GM23338 (cell line): ENCODE measurements at regions not wholly inside any gene's neighbourhood (a gene's known extent, or its start where the extent isn't known, plus 50 kb on each side); places are given as distances from the start of the nearest gene placed in this dataset.

Experiments used
- ATAC-seq: fragments of 200-7000 bp; cut with Tn5 transposase; 3 replicates; pipeline ENCODE4 v1.9.1; 2020
- DNase-seq: peaks from one replicate; pipeline ENCODE4 v3.0.0-alpha.2; 2015; ENCODE audit warnings: low spot score
- H2AFZ ChIP-seq: fragments of 200-600 bp; sonication (generic); 2 replicates; pipeline ENCODE4 v1.8.0; 2016; ENCODE audit warnings: antibody characterized with exemption, mild to moderate bottlenecking, moderate library complexity
- H3F3A ChIP-seq: fragments of 200-600 bp; sonication (generic); replicated peaks from 2 replicates; pipeline ENCODE4 v1.8.0; 2017; ENCODE audit warnings: antibody characterized with exemption, mixed run types, low read depth
- H3K27ac ChIP-seq: fragments of 200-600 bp; sonication (generic); 2 replicates; pipeline ENCODE4 v1.6.1; 2016; ENCODE audit warnings: low read depth
- H3K27me3 ChIP-seq: fragments of 200-600 bp; sonication (generic); 2 replicates; pipeline ENCODE4 v1.8.0; 2016; ENCODE audit warnings: mild to moderate bottlenecking, mixed run types, moderate library complexity; ENCODE audit not compliant: insufficient read depth
- H3K36me3 ChIP-seq: fragments of 200-600 bp; sonication (generic); 2 replicates; pipeline ENCODE4 v1.8.0; 2016; ENCODE audit warnings: mild to moderate bottlenecking; ENCODE audit not compliant: insufficient read depth
- H3K4me1 ChIP-seq: fragments of 200-600 bp; sonication (generic); 2 replicates; pipeline ENCODE4 v1.8.0; 2016; ENCODE audit warnings: mild to moderate bottlenecking, moderate library complexity; ENCODE audit not compliant: insufficient read depth
- H3K4me2 ChIP-seq: fragments of 200-600 bp; sonication (generic); 2 replicates; pipeline ENCODE4 v1.7.1; 2017; ENCODE audit warnings: mixed run types
- H3K4me3 ChIP-seq: fragments of 200-600 bp; sonication (generic); 2 replicates; pipeline ENCODE4 v1.6.1; 2016; ENCODE audit warnings: mixed run types
- H3K79me2 ChIP-seq: fragments of 200-600 bp; sonication (generic); replicated peaks from 2 replicates; pipeline ENCODE4 v1.8.0; 2017; ENCODE audit warnings: mild to moderate bottlenecking; ENCODE audit not compliant: insufficient read depth
- H3K9me2 ChIP-seq: fragments of 200-600 bp; sonication (generic); 2 replicates; pipeline ENCODE4 v1.8.0; 2017; ENCODE audit not compliant: insufficient read depth
- H4K20me1 ChIP-seq: fragments of 200-600 bp; sonication (generic); replicated peaks from 2 replicates; pipeline ENCODE4 v1.8.0; 2017; ENCODE audit warnings: mild to moderate bottlenecking; ENCODE audit not compliant: insufficient read depth
- H3K27ac Mint-ChIP-seq: 2 replicates; pipeline ENCODE4 v1.8.0; 2020; ENCODE audit warnings: inconsistent platforms, mild to moderate bottlenecking, moderate library complexity, mixed read lengths
- H3K27me3 Mint-ChIP-seq: 3 replicates; pipeline ENCODE4 v1.8.0; 2022; ENCODE audit warnings: low read depth, mild to moderate bottlenecking, moderate library complexity, mixed read lengths, inconsistent platforms; ENCODE audit not compliant: insufficient read depth, poor library complexity
- H3K36me3 Mint-ChIP-seq: 3 replicates; pipeline ENCODE4 v1.8.0; 2021; ENCODE audit warnings: low read depth, mild to moderate bottlenecking, inconsistent platforms, moderate library complexity, mixed read lengths
- H3K4me1 Mint-ChIP-seq: 3 replicates; pipeline ENCODE4 v1.8.0; 2020; ENCODE audit warnings: mild to moderate bottlenecking, inconsistent platforms, mixed read lengths
- H3K4me3 Mint-ChIP-seq: 3 replicates; pipeline ENCODE4 v1.8.0; 2021; ENCODE audit warnings: moderate library complexity, mild to moderate bottlenecking, inconsistent platforms, mixed read lengths
- H3K9me3 Mint-ChIP-seq: 3 replicates; pipeline ENCODE4 v1.8.0; 2020; ENCODE audit warnings: moderate library complexity, mild to moderate bottlenecking, inconsistent platforms, mixed read lengths
- CREB1 ChIP-seq: fragments of 250-450 bp; sonication (Bioruptor Pico); IDR thresholded peaks from 2 replicates; pipeline ENCODE4 v1.5.0; 2020; ENCODE audit warnings: low read depth, mild to moderate bottlenecking, moderate library complexity
- CTCF ChIP-seq, 2 experiments: fragments of 200-600 bp in 1 of 2; sonication (generic) in 1 of 2; conservative IDR thresholded peaks; 2 replicates each; pipeline versions ENCODE4 v1.5.1 to v1.6.1; 2016 to 2017; ENCODE audit warnings: antibody characterized with exemption in 2 of 2, low read depth in 2 of 2, mild to moderate bottlenecking in 2 of 2, moderate library complexity in 1 of 2
- EZH2phosphoT487 ChIP-seq: fragments of 200-600 bp; sonication (generic); IDR thresholded peaks from one replicate; pipeline ENCODE4 v1.8.1; 2018; ENCODE audit warnings: antibody characterized with exemption; ENCODE audit not compliant: unreplicated experiment
- POLR2AphosphoS5 ChIP-seq: IDR thresholded peaks from 2 replicates; pipeline ENCODE4 v1.6.1; 2016; ENCODE audit warnings: antibody characterized with exemption, low read depth
- ZNF114 ChIP-seq: fragments of 250-450 bp; sonication (Bioruptor Pico); IDR thresholded peaks from 2 replicates; pipeline ENCODE4 v1.5.0; 2020; ENCODE audit warnings: mild to moderate bottlenecking, moderate library complexity
- ZNF331 ChIP-seq: fragments of 250-450 bp; sonication (Bioruptor Pico); IDR thresholded peaks from 2 replicates; pipeline ENCODE4 v1.5.0; 2020; ENCODE audit warnings: low read depth, mild to moderate bottlenecking, moderate library complexity
- TF ChIP-seq, protein P1 (sequence below): IDR thresholded peaks from one replicate; pipeline ENCODE4 v1.6.1; 2018; ENCODE audit warnings: antibody characterized with exemption; ENCODE audit not compliant: unreplicated experiment
- TF ChIP-seq, protein P2 (sequence below): IDR thresholded peaks from 2 replicates; pipeline ENCODE4 v1.6.1; 2016; ENCODE audit warnings: antibody characterized with exemption

- TF ChIP-seq, protein P1, sequence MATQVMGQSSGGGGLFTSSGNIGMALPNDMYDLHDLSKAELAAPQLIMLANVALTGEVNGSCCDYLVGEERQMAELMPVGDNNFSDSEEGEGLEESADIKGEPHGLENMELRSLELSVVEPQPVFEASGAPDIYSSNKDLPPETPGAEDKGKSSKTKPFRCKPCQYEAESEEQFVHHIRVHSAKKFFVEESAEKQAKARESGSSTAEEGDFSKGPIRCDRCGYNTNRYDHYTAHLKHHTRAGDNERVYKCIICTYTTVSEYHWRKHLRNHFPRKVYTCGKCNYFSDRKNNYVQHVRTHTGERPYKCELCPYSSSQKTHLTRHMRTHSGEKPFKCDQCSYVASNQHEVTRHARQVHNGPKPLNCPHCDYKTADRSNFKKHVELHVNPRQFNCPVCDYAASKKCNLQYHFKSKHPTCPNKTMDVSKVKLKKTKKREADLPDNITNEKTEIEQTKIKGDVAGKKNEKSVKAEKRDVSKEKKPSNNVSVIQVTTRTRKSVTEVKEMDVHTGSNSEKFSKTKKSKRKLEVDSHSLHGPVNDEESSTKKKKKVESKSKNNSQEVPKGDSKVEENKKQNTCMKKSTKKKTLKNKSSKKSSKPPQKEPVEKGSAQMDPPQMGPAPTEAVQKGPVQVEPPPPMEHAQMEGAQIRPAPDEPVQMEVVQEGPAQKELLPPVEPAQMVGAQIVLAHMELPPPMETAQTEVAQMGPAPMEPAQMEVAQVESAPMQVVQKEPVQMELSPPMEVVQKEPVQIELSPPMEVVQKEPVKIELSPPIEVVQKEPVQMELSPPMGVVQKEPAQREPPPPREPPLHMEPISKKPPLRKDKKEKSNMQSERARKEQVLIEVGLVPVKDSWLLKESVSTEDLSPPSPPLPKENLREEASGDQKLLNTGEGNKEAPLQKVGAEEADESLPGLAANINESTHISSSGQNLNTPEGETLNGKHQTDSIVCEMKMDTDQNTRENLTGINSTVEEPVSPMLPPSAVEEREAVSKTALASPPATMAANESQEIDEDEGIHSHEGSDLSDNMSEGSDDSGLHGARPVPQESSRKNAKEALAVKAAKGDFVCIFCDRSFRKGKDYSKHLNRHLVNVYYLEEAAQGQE: no peak
- TF ChIP-seq, protein P2, sequence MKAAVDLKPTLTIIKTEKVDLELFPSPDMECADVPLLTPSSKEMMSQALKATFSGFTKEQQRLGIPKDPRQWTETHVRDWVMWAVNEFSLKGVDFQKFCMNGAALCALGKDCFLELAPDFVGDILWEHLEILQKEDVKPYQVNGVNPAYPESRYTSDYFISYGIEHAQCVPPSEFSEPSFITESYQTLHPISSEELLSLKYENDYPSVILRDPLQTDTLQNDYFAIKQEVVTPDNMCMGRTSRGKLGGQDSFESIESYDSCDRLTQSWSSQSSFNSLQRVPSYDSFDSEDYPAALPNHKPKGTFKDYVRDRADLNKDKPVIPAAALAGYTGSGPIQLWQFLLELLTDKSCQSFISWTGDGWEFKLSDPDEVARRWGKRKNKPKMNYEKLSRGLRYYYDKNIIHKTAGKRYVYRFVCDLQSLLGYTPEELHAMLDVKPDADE: no peak
- no peak for TF ChIP-seq EZH2phosphoT487
- TF ChIP-seq ZNF114 (CRISPR knock-in tag): no peak
- TF ChIP-seq POLR2AphosphoS5: no peak
- no peak for TF ChIP-seq CREB1 (CRISPR knock-in tag)
Measured at GRCh38 chr5:107112216-107112615, 558.5 kb downstream of the EFNA5 start (continued).

GRCh38 chr5:107104040-107104995 is 566.4 kb downstream of the EFNA5 start:
- no peaks in the 10 kb centered on the region for H3K36me3 ChIP-seq
- DNase-seq (peak; percentile 66), ATAC-seq (peak; percentile 98)

More at GRCh38 chr5:107104040-107104995, 566.4 kb downstream of the EFNA5 start:
- no peak for TF ChIP-seq ZNF331 (CRISPR knock-in tag)
- peak; percentile 54 to 81 for TF ChIP-seq CTCF (conservative IDR thresholded peaks at IDR 0.05; ENCODE audit: low read depth in 2 of 2)
- peaks cover 8% of the 10 kb centered on the region; the same call in 2 of the 3 replicates for H3K4me1 Mint-ChIP-seq
- H3K9me3 Mint-ChIP-seq: peaks cover 10% of the 10 kb centered on the region; the same call in 2 of the 3 replicates
- peaks cover 4% of the 10 kb centered on the region; the same call in 1 of the 3 replicates for H3K36me3 Mint-ChIP-seq
- Histone ChIP-seq H3K9me2 (no peaks in the 10 kb centered on the region), H3K27me3 (no peaks in the 10 kb centered on the region), H2AFZ (peak overlapping the region; percentile 57), H3K4me1 (peaks cover 2% of the 10 kb centered on the region; the same call in 1 of the 2 replicates), H3F3A (no peaks in the 10 kb centered on the region), H3K4me3 (no peak overlapping the region), H3K79me2 (no peaks in the 10 kb centered on the region), H3K4me2 (no peak overlapping the region), H3K27ac (no peak overlapping the region), H4K20me1 (no peaks in the 10 kb centered on the region)
- peaks cover 4% of the 10 kb centered on the region for H3K27me3 Mint-ChIP-seq
- no peak overlapping the region for H3K27ac Mint-ChIP-seq
- H3K4me3 Mint-ChIP-seq: no peak overlapping the region
